ENCODE measurements at regions not wholly inside any gene's neighbourhood (a gene's known extent, or its start where the extent isn't known, plus 50 kb on each side); places are given as distances from the start of the nearest gene placed in this dataset.
A peak's percentile ranks its signal among the peaks of the same experiment; 100 is the strongest.

GRCh38 chr1:163906283-163906682 lies 584.5 kb downstream of the NUF2 start:
- Histone ChIP-seq H3K27ac (replicated peaks in 1 of 4) (no peak overlapping the region), H3K36me3 (no peaks in the 10 kb centered on the region), H3K4me3 (no peak overlapping the region), H3K4me1 (no peaks in the 10 kb centered on the region), H3K9me3 (no peaks in the 10 kb centered on the region), H3K27me3 (no peaks in the 10 kb centered on the region)
- TF ChIP-seq, protein P1, sequence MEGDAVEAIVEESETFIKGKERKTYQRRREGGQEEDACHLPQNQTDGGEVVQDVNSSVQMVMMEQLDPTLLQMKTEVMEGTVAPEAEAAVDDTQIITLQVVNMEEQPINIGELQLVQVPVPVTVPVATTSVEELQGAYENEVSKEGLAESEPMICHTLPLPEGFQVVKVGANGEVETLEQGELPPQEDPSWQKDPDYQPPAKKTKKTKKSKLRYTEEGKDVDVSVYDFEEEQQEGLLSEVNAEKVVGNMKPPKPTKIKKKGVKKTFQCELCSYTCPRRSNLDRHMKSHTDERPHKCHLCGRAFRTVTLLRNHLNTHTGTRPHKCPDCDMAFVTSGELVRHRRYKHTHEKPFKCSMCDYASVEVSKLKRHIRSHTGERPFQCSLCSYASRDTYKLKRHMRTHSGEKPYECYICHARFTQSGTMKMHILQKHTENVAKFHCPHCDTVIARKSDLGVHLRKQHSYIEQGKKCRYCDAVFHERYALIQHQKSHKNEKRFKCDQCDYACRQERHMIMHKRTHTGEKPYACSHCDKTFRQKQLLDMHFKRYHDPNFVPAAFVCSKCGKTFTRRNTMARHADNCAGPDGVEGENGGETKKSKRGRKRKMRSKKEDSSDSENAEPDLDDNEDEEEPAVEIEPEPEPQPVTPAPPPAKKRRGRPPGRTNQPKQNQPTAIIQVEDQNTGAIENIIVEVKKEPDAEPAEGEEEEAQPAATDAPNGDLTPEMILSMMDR (IDR thresholded peaks at IDR 0.05), result no peak
- TF ChIP-seq POLR2A (IDR thresholded peaks at IDR 0.05; ENCODE audit: low read depth) (no peak), POLR2AphosphoS5 (IDR thresholded peaks at IDR 0.05) (no peak), EP300 (IDR thresholded peaks at IDR 0.05) (no peak)
- no peak for DNase-seq (ENCODE audit: extremely low spot score)
- intact Hi-C loops (cut with DNase I), result no loop called here

- Histone ChIP-seq H3K4me1 (no peaks in the 10 kb centered on the region), H3K36me3 (no peaks in the 10 kb centered on the region), H3K9me3 (no peaks in the 10 kb centered on the region), H3K27ac (replicated peaks in 1 of 4) (no peak overlapping the region), H3K4me3 (no peak overlapping the region), H3K27me3 (no peaks in the 10 kb centered on the region)
- DNase-seq (ENCODE audit: extremely low spot score), result no peak
- TF ChIP-seq, protein P1 (IDR thresholded peaks at IDR 0.05), result no peak
- intact Hi-C loops (cut with DNase I), result no loop called here
- 72% methylated on average over 4 of the region's 4 CpGs for WGBS
Measured at GRCh38 chr1:163912170-163912884, 590.6 kb downstream of the NUF2 start.

DNA sequence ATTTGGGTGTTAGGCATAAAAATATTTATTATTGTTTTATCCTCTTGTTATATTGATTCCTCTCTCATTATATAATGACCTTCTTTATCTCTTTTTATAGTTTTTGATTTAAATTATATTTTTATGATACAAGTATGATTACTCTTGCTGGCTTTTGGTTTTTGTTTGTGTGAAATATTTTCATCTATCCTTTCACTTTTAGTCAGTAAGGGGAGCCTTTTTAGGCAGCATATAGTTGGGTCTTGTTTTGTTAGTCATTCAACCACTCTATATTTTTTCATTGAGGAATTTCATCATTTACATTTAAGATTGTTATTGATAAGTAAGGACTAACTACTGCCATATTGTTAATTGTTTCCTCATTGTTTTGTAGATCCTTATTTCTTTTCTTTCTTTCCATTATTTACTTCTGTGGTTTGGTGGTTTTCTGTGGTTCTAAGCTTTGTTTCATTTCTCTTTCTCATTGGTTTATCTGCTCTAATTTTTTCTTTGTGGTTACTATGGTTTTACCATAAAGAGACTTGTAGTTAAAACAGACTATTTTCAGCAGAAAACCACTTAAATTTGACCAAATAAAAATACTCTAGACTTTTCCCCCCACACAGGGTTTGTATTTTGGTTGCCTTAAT lies 593.1 kb downstream of the NUF2 start:
- TF ChIP-seq, protein P1 (IDR thresholded peaks at IDR 0.05), result no peak
- TF ChIP-seq POLR2AphosphoS5 (IDR thresholded peaks at IDR 0.05) (no peak), EP300 (IDR thresholded peaks at IDR 0.05) (no peak), POLR2A (IDR thresholded peaks at IDR 0.05; ENCODE audit: low read depth) (no peak)
- intact Hi-C loops (cut with DNase I), result no loop called here
- Histone ChIP-seq H3K36me3 (no peaks in the 10 kb centered on the region), H3K4me3 (no peak overlapping the region), H3K9me3 (no peaks in the 10 kb centered on the region), H3K27me3 (no peaks in the 10 kb centered on the region), H3K4me1 (no peaks in the 10 kb centered on the region), H3K27ac (replicated peaks in 1 of 4) (no peak overlapping the region)
- DNase-seq (ENCODE audit: extremely low spot score), result no peak

- TF ChIP-seq, protein P1 (IDR thresholded peaks at IDR 0.05), result no peak
- no peak for TF ChIP-seq POLR2A (IDR thresholded peaks at IDR 0.05; ENCODE audit: low read depth)
- no peak for TF ChIP-seq POLR2AphosphoS5 (IDR thresholded peaks at IDR 0.05)
- TF ChIP-seq EP300 (IDR thresholded peaks at IDR 0.05), result no peak
- intact Hi-C loops (cut with DNase I), result no loop called here
- DNase-seq (ENCODE audit: extremely low spot score), result no peak
- Histone ChIP-seq H3K4me3 (peak overlapping the region in 1 of 4 donors; percentile 7), H3K27me3 (no peaks in the 10 kb centered on the region), H3K27ac (replicated peaks in 1 of 4) (no peak overlapping the region), H3K4me1 (no peaks in the 10 kb centered on the region), H3K9me3 (no peaks in the 10 kb centered on the region), H3K36me3 (no peaks in the 10 kb centered on the region)
Measured at GRCh38 chr1:163922743-163923201, 601.0 kb downstream of the NUF2 start.

DNA sequence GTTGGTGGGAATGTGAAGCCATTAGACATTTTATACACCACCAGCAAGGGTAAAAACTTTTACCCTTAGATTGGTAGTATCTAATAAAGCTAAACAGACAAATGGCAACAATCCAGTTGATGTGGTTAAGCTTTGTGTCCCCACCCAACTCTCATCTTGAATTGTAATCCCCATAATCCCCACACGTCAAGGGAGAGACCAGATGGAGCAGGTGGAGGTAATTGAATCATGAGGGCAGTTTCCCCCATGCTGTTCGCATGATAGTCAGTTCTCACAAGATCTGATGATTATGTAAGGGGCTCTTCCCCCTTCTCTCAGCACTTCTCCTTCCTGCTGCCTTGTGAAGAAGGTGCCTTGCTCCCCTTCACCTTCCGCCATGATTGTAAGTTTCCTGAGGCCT lies 602.3 kb downstream of the NUF2 start:
- 77% methylated on average over 3 of the region's 3 CpGs for WGBS
- Histone ChIP-seq H3K4me1 (peaks cover 0 to 8% (median 4%) of the 10 kb centered on the region in 4 donors), H3K9me3 (no peaks in the 10 kb centered on the region), H3K27me3 (no peaks in the 10 kb centered on the region), H3K4me3 (no peak overlapping the region), H3K36me3 (no peaks in the 10 kb centered on the region), H3K27ac (replicated peaks in 1 of 4) (no peak overlapping the region)
- intact Hi-C loops (cut with DNase I), result no loop called here
- no peak for DNase-seq (ENCODE audit: extremely low spot score)
- TF ChIP-seq EP300 (IDR thresholded peaks at IDR 0.05), result no peak
- TF ChIP-seq POLR2AphosphoS5 (IDR thresholded peaks at IDR 0.05), result no peak
- TF ChIP-seq, protein P1 (IDR thresholded peaks at IDR 0.05), result no peak
- TF ChIP-seq POLR2A (IDR thresholded peaks at IDR 0.05; ENCODE audit: low read depth), result no peak
